ENCODE measurements at regions not wholly inside any gene's neighbourhood (a gene's known extent, or its start where the extent isn't known, plus 50 kb on each side); places are given as distances from the start of the nearest gene placed in this dataset.

- Histone ChIP-seq H3K4me3 (ENCODE audit: insufficient read depth, low read depth, low read length) (no peak overlapping the region), H3K4me2 (ENCODE audit: low read length) (no peak overlapping the region), H3K9ac (ENCODE audit: low read length) (no peak overlapping the region), H4K20me1 (ENCODE audit: insufficient read depth, low read length) (no peaks in the 10 kb centered on the region), H3K4me1 (ENCODE audit: insufficient read depth, low read length) (no peaks in the 10 kb centered on the region), H3K36me3 (ENCODE audit: insufficient read depth, low read length) (no peaks in the 10 kb centered on the region), H2AFZ (ENCODE audit: low read depth, low read length) (no peak overlapping the region), H3K79me2 (ENCODE audit: insufficient read depth, low read length) (no peaks in the 10 kb centered on the region), H3K27me3 (ENCODE audit: insufficient read depth, low read length) (no peaks in the 10 kb centered on the region), H3K9me3 (ENCODE audit: insufficient read depth, low read depth, low read length) (no peaks in the 10 kb centered on the region), H3K27ac (ENCODE audit: low read depth, low read length) (no peak overlapping the region)
- Mint-ChIP-seq H3K9me3 (ENCODE audit: unreplicated experiment) (no peaks in the 10 kb centered on the region), H3K4me1 (ENCODE audit: low read depth, unreplicated experiment) (no peaks in the 10 kb centered on the region), H3K36me3 (ENCODE audit: low read depth, unreplicated experiment) (no peaks in the 10 kb centered on the region), H3K4me3 (ENCODE audit: unreplicated experiment) (no peak overlapping the region), H3K27me3 (ENCODE audit: low read depth, unreplicated experiment) (peaks cover 18% of the 10 kb centered on the region), H3K27ac (ENCODE audit: unreplicated experiment) (no peak overlapping the region)
- no peak for DNase-seq (ENCODE audit: low read depth)
- no peak for TF ChIP-seq CTCF (IDR thresholded peaks at IDR 0.05; ENCODE audit: insufficient read depth, low read depth, low read length)
- TF ChIP-seq EZH2 (IDR thresholded peaks at IDR 0.05; ENCODE audit: insufficient read depth, low read length) = no peak
- no peak for FAIRE-seq
Observed at GRCh38 chr20:22315073-22315472, 269.3 kb downstream of the FOXA2 start.

- H3K4me1 Mint-ChIP-seq (ENCODE audit: low read depth, unreplicated experiment) = no peaks in the 10 kb centered on the region
- TF ChIP-seq EZH2 (IDR thresholded peaks at IDR 0.05; ENCODE audit: insufficient read depth, low read length) (no peak), CTCF (IDR thresholded peaks at IDR 0.05; ENCODE audit: insufficient read depth, low read depth, low read length) (peak; percentile 57)
- peak; percentile 68 for FAIRE-seq
- Histone ChIP-seq H3K4me1 (ENCODE audit: insufficient read depth, low read length) (no peaks in the 10 kb centered on the region), H3K27ac (ENCODE audit: low read depth, low read length) (no peak overlapping the region), H2AFZ (ENCODE audit: low read depth, low read length) (no peak overlapping the region), H3K9ac (ENCODE audit: low read length) (no peak overlapping the region), H4K20me1 (ENCODE audit: insufficient read depth, low read length) (no peaks in the 10 kb centered on the region), H3K4me2 (ENCODE audit: low read length) (no peak overlapping the region), H3K36me3 (ENCODE audit: insufficient read depth, low read length) (no peaks in the 10 kb centered on the region), H3K79me2 (ENCODE audit: insufficient read depth, low read length) (no peaks in the 10 kb centered on the region), H3K9me3 (ENCODE audit: insufficient read depth, low read depth, low read length) (no peaks in the 10 kb centered on the region), H3K4me3 (ENCODE audit: insufficient read depth, low read depth, low read length) (no peak overlapping the region), H3K27me3 (ENCODE audit: insufficient read depth, low read length) (no peaks in the 10 kb centered on the region)
- no peaks in the 10 kb centered on the region for H3K9me3 Mint-ChIP-seq (ENCODE audit: unreplicated experiment)
- peaks cover 12% of the 10 kb centered on the region for H3K27me3 Mint-ChIP-seq (ENCODE audit: low read depth, unreplicated experiment)
- DNase-seq (ENCODE audit: low read depth) = no peak
- no peak overlapping the region for H3K27ac Mint-ChIP-seq (ENCODE audit: unreplicated experiment)
- H3K4me3 Mint-ChIP-seq (ENCODE audit: unreplicated experiment) = no peak overlapping the region
- no peaks in the 10 kb centered on the region for H3K36me3 Mint-ChIP-seq (ENCODE audit: low read depth, unreplicated experiment)
Observed at GRCh38 chr20:22312744-22313346, 271.5 kb downstream of the FOXA2 start.

GRCh38 chr20:22308934-22309333 lies 275.4 kb downstream of the FOXA2 start:
- FAIRE-seq = no peak
- no peaks in the 10 kb centered on the region for H3K36me3 Mint-ChIP-seq (ENCODE audit: low read depth, unreplicated experiment)
- Histone ChIP-seq H3K4me3 (ENCODE audit: insufficient read depth, low read depth, low read length) (no peak overlapping the region), H2AFZ (ENCODE audit: low read depth, low read length) (no peak overlapping the region), H3K9me3 (ENCODE audit: insufficient read depth, low read depth, low read length) (no peaks in the 10 kb centered on the region), H3K4me2 (ENCODE audit: low read length) (no peak overlapping the region), H4K20me1 (ENCODE audit: insufficient read depth, low read length) (no peaks in the 10 kb centered on the region), H3K79me2 (ENCODE audit: insufficient read depth, low read length) (no peaks in the 10 kb centered on the region), H3K36me3 (ENCODE audit: insufficient read depth, low read length) (no peaks in the 10 kb centered on the region), H3K27ac (ENCODE audit: low read depth, low read length) (no peak overlapping the region), H3K4me1 (ENCODE audit: insufficient read depth, low read length) (no peaks in the 10 kb centered on the region), H3K27me3 (ENCODE audit: insufficient read depth, low read length) (no peaks in the 10 kb centered on the region), H3K9ac (ENCODE audit: low read length) (no peak overlapping the region)
- H3K9me3 Mint-ChIP-seq (ENCODE audit: unreplicated experiment) = no peaks in the 10 kb centered on the region
- no peak for DNase-seq (ENCODE audit: low read depth)
- H3K27ac Mint-ChIP-seq (ENCODE audit: unreplicated experiment) = no peak overlapping the region
- H3K4me1 Mint-ChIP-seq (ENCODE audit: low read depth, unreplicated experiment) = peaks cover 14% of the 10 kb centered on the region
- TF ChIP-seq CTCF (IDR thresholded peaks at IDR 0.05; ENCODE audit: insufficient read depth, low read depth, low read length) (no peak), EZH2 (IDR thresholded peaks at IDR 0.05; ENCODE audit: insufficient read depth, low read length) (no peak)
- H3K27me3 Mint-ChIP-seq (ENCODE audit: low read depth, unreplicated experiment) = peaks cover 18% of the 10 kb centered on the region
- H3K4me3 Mint-ChIP-seq (ENCODE audit: unreplicated experiment) = no peak overlapping the region

Measured in astrocyte (in vitro differentiated cells and primary cell).